Fibroblast of mammary gland (primary cell): ENCODE measurements at regions not wholly inside any gene's neighbourhood (a gene's known extent, or its start where the extent isn't known, plus 50 kb on each side); places are given as distances from the start of the nearest gene placed in this dataset.

ENCODE experiments used
- DNase-seq: peaks from one replicate; pipeline ENCODE4 v3.0.0-alpha.2; 2010; ENCODE audit warnings: low read depth
- H3K4me3 ChIP-seq: 2 replicates; pipeline ENCODE4 v1.5.1; 2011; ENCODE audit warnings: low read depth, mild to moderate bottlenecking, low read length, moderate library complexity; ENCODE audit not compliant: control insufficient read depth
- CTCF ChIP-seq: conservative IDR thresholded peaks from 2 replicates; pipeline ENCODE4 v1.5.1; 2011; ENCODE audit warnings: low read depth, low read length, inconsistent platforms; ENCODE audit not compliant: control insufficient read depth, insufficient read depth

GRCh38 chr17:70414300-70414699 lies 245.0 kb downstream of the KCNJ2 start:
- no peak overlapping the region for H3K4me3 ChIP-seq
- no peak for TF ChIP-seq CTCF
- DNase-seq = no peak

GRCh38 chr17:70420861-70421445 lies 251.6 kb downstream of the KCNJ2 start:
- H3K4me3 ChIP-seq = no peak overlapping the region
- DNase-seq = peak; percentile 2

GRCh38 chr17:70422862-70423261 lies 253.5 kb downstream of the KCNJ2 start:
- no peak for DNase-seq
- no peak for TF ChIP-seq CTCF
- H3K4me3 ChIP-seq = no peak overlapping the region

More at GRCh38 chr17:70420861-70421445, 251.6 kb downstream of the KCNJ2 start:
- no peak for TF ChIP-seq CTCF

GRCh38 chr17:70423562-70423961 lies 254.2 kb downstream of the KCNJ2 start:
- TF ChIP-seq CTCF = no peak
- no peak overlapping the region for H3K4me3 ChIP-seq
- DNase-seq = no peak

GRCh38 chr17:70426752-70427151 lies 257.4 kb downstream of the KCNJ2 start:
- no peak for TF ChIP-seq CTCF
- H3K4me3 ChIP-seq = no peak overlapping the region
- no peak for DNase-seq

GRCh38 chr17:70434536-70435490 lies 265.5 kb downstream of the KCNJ2 start:
- no peak for DNase-seq
- no peak for TF ChIP-seq CTCF
- no peak overlapping the region for H3K4me3 ChIP-seq
